Osteocyte (in vitro differentiated cells): ENCODE measurements at regions not wholly inside any gene's neighbourhood (a gene's known extent, or its start where the extent isn't known, plus 50 kb on each side); places are given as distances from the start of the nearest gene placed in this dataset.

ENCODE experiments used
- DNase-seq: peaks from one replicate; pipeline ENCODE4 v3.0.0; 2021; ENCODE audit warnings: mixed read lengths; ENCODE audit not compliant: unreplicated experiment; ENCODE audit errors: extremely low spot score
- H3K27ac Mint-ChIP-seq: one replicate; pipeline ENCODE4 v1.8.0; 2021; ENCODE audit warnings: mild to moderate bottlenecking, mixed read lengths; ENCODE audit not compliant: unreplicated experiment
- H3K27me3 Mint-ChIP-seq: one replicate; pipeline ENCODE4 v1.8.0; 2021; ENCODE audit warnings: mixed read lengths; ENCODE audit not compliant: unreplicated experiment
- H3K36me3 Mint-ChIP-seq: one replicate; pipeline ENCODE4 v1.8.0; 2021; ENCODE audit warnings: mixed read lengths; ENCODE audit not compliant: unreplicated experiment
- H3K4me1 Mint-ChIP-seq: one replicate; pipeline ENCODE4 v1.8.0; 2021; ENCODE audit warnings: mixed read lengths; ENCODE audit not compliant: unreplicated experiment
- H3K4me3 Mint-ChIP-seq: one replicate; pipeline ENCODE4 v1.8.0; 2021; ENCODE audit warnings: mild to moderate bottlenecking, moderate library complexity, mixed read lengths; ENCODE audit not compliant: unreplicated experiment
- H3K9me3 Mint-ChIP-seq: one replicate; pipeline ENCODE4 v1.8.0; 2021; ENCODE audit warnings: mixed read lengths; ENCODE audit not compliant: unreplicated experiment
- TF ChIP-seq, protein P1 (sequence below): fragments of 200-600 bp; sonication (generic); IDR thresholded peaks from 2 replicates; pipeline ENCODE4 v1.5.0; 2021; ENCODE audit warnings: antibody characterized with exemption, mild to moderate bottlenecking, moderate library complexity

DNA sequence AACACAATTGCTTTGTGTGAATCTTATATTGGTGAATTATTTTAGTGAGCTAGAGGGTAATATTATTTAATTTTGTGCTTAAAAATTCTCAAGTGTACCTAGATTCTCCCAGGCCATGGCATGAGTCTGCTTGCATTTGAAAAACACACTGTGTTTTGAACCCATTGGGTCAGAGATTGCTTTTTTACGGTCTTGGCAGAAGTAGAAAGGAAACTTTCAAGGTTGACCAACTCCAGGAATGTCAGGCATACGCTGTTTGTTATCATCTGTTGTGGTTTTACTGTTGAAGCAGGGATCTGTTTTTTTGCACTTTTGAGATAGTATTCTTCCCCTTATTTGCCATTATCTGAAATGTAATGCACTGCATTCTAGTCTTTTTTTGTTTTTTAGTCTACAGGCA, 377.4 kb downstream of the RPRM start:
- no peaks in the 10 kb centered on the region for H3K36me3 Mint-ChIP-seq
- TF ChIP-seq, protein P1, sequence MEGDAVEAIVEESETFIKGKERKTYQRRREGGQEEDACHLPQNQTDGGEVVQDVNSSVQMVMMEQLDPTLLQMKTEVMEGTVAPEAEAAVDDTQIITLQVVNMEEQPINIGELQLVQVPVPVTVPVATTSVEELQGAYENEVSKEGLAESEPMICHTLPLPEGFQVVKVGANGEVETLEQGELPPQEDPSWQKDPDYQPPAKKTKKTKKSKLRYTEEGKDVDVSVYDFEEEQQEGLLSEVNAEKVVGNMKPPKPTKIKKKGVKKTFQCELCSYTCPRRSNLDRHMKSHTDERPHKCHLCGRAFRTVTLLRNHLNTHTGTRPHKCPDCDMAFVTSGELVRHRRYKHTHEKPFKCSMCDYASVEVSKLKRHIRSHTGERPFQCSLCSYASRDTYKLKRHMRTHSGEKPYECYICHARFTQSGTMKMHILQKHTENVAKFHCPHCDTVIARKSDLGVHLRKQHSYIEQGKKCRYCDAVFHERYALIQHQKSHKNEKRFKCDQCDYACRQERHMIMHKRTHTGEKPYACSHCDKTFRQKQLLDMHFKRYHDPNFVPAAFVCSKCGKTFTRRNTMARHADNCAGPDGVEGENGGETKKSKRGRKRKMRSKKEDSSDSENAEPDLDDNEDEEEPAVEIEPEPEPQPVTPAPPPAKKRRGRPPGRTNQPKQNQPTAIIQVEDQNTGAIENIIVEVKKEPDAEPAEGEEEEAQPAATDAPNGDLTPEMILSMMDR: no peak
- H3K4me1 Mint-ChIP-seq: no peaks in the 10 kb centered on the region
- no peaks in the 10 kb centered on the region for H3K27me3 Mint-ChIP-seq
- peaks cover 7% of the 10 kb centered on the region for H3K9me3 Mint-ChIP-seq
- DNase-seq: no peak
- no peak overlapping the region for H3K27ac Mint-ChIP-seq
- H3K4me3 Mint-ChIP-seq: no peak overlapping the region

DNA sequence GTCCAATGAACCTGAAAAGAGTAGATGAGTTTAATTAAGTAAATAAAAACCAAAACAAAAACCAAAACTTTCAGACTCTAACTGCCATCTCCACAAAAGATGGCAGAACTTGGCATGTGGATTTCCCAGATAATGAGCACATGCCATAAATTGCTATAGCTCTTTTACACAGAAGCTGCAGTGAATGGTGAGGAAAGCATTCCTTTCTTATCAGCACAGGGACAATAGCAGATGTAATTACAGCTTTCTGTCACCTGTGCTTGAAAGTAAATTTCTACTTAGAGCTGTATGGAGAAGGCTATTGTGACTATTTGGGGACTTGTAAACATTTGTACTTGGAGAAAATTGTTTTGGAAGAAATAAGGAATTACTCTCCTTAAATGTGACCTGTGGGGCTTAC, 378.4 kb downstream of the RPRM start:
- no peak overlapping the region for H3K4me3 Mint-ChIP-seq
- peaks cover 7% of the 10 kb centered on the region for H3K9me3 Mint-ChIP-seq
- no peaks in the 10 kb centered on the region for H3K4me1 Mint-ChIP-seq
- H3K27me3 Mint-ChIP-seq: no peaks in the 10 kb centered on the region
- no peaks in the 10 kb centered on the region for H3K36me3 Mint-ChIP-seq
- TF ChIP-seq, protein P1: no peak
- DNase-seq: no peak
- no peak overlapping the region for H3K27ac Mint-ChIP-seq

DNA sequence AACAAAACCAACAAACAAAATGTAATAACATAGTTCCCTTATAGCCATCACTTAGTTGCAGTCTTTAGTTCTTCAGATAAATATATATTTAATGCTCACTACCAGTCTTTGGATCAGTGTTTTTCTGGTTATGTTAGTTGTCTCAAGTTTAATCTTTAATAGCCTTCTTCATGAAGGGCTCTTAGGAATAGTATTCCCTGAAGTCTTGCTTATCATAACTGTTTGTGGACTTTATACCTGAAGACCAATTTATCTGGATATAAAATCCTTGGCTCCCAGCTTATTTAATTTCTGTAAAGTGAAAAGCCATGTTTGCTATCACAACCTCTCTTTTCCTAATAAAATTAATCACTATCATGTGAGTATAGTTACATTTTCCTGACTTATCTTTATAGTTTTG, 379.7 kb downstream of the ARL6IP6 start:
- no peaks in the 10 kb centered on the region for H3K4me1 Mint-ChIP-seq
- peaks cover 19% of the 10 kb centered on the region for H3K9me3 Mint-ChIP-seq
- no peak overlapping the region for H3K4me3 Mint-ChIP-seq
- TF ChIP-seq, protein P1: no peak
- H3K27ac Mint-ChIP-seq: no peak overlapping the region
- no peaks in the 10 kb centered on the region for H3K27me3 Mint-ChIP-seq
- DNase-seq: no peak
- no peaks in the 10 kb centered on the region for H3K36me3 Mint-ChIP-seq

DNA sequence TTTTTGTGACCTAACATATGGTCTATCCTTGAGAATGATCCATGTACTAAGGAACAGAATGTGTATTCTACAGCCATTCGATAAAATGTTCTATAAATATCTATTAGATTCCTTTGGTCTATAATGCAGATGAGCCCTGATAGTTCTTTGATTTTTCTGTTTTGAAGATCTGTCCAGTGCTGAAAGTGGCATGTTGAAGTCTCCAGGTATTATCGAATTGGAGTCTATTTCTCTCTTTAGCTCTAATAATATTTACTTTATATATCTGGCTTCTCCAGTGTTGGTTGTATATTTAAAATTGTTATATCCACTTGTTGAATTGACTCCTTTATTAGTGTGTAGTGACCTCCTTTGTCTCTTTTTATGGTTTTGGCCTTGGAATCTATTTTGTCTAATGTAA, 377.9 kb downstream of the ARL6IP6 start:
- Mint-ChIP-seq H3K36me3 (no peaks in the 10 kb centered on the region), H3K27me3 (no peaks in the 10 kb centered on the region), H3K4me1 (no peaks in the 10 kb centered on the region), H3K4me3 (no peak overlapping the region), H3K9me3 (peaks cover 31% of the 10 kb centered on the region), H3K27ac (no peak overlapping the region)
- TF ChIP-seq, protein P1: no peak
- DNase-seq: no peak

DNA sequence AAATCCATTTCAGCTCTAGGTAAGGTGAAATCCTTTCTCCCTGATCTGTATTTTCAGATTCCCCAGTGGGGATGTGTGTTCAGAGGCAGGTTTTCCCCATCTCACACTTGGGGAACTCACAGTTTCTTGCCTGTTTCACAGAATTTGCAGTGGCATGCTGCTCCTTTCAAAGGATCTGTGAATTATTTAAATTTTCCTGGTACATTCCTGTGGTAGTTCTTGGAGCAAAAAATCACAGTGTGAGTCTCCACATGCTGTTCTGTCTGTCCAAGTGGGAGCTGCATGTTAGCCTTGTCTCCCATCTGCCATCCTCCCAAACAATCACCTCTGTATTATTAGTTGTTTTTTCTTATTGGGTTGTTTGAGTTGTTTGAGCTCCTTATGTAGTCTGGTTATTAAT, 372.9 kb downstream of the ARL6IP6 start:
- H3K27ac Mint-ChIP-seq: no peak overlapping the region
- H3K4me3 Mint-ChIP-seq: no peak overlapping the region
- no peaks in the 10 kb centered on the region for H3K4me1 Mint-ChIP-seq
- no peaks in the 10 kb centered on the region for H3K27me3 Mint-ChIP-seq
- H3K9me3 Mint-ChIP-seq: peaks cover 25% of the 10 kb centered on the region
- TF ChIP-seq, protein P1: no peak
- no peaks in the 10 kb centered on the region for H3K36me3 Mint-ChIP-seq
- DNase-seq: no peak
